ENCODE measurements at regions not wholly inside any gene's neighbourhood (a gene's known extent, or its start where the extent isn't known, plus 50 kb on each side); places are given as distances from the start of the nearest gene placed in this dataset.

DNA sequence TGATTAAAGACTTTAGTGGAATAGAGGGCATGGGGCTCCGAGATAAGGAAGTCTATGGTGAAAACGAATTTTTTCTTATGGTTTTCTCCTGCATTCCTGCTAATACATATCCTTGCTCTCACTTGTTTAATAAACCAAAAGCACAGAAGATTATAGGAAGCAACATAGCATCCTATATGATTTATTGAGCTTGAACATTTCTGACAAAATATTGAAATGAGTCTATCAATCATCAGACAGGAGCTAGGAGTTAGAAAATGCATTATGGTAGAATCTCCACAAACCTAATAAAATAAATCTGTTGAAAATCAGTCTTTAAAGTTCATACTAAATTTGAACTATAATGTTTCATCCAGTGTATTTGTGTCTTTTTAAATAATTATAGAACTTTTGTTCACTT, 554.6 kb upstream of the RGMB start:
- TF ChIP-seq CTCF (conservative IDR thresholded peaks at IDR 0.05) (no peak), ZFX (IDR thresholded peaks at IDR 0.05) (no peak)

Measured in C4-2B (cell line).